ENCODE measurements at regions not wholly inside any gene's neighbourhood (a gene's known extent, or its start where the extent isn't known, plus 50 kb on each side); places are given as distances from the start of the nearest gene placed in this dataset.

- H3K4me3 Mint-ChIP-seq (ENCODE audit: unreplicated experiment), result no peak overlapping the region
- H3K4me1 Mint-ChIP-seq (ENCODE audit: unreplicated experiment), result peaks cover 5% of the 10 kb centered on the region
- H3K27ac Mint-ChIP-seq (ENCODE audit: unreplicated experiment), result no peak overlapping the region
- no peaks in the 10 kb centered on the region for H3K36me3 Mint-ChIP-seq (ENCODE audit: unreplicated experiment)
- DNase-seq (ENCODE audit: extremely low spot score, unreplicated experiment), result peak; percentile 82
- no peaks in the 10 kb centered on the region for H3K27me3 Mint-ChIP-seq (ENCODE audit: unreplicated experiment)
- TF ChIP-seq CTCF (IDR thresholded peaks at IDR 0.05), result no peak
- H3K9me3 Mint-ChIP-seq (ENCODE audit: unreplicated experiment), result no peaks in the 10 kb centered on the region
Observed at GRCh38 chr11:94671553-94672366, 96.4 kb upstream of the AMOTL1 start.

GRCh38 chr11:94672636-94673035, 95.5 kb upstream of the AMOTL1 start:
- peak; percentile 75 for DNase-seq (ENCODE audit: extremely low spot score, unreplicated experiment)
- Mint-ChIP-seq H3K27ac (ENCODE audit: unreplicated experiment) (no peak overlapping the region), H3K4me3 (ENCODE audit: unreplicated experiment) (no peak overlapping the region), H3K27me3 (ENCODE audit: unreplicated experiment) (no peaks in the 10 kb centered on the region), H3K9me3 (ENCODE audit: unreplicated experiment) (no peaks in the 10 kb centered on the region), H3K36me3 (ENCODE audit: unreplicated experiment) (no peaks in the 10 kb centered on the region), H3K4me1 (ENCODE audit: unreplicated experiment) (peaks cover 5% of the 10 kb centered on the region)
- TF ChIP-seq CTCF (IDR thresholded peaks at IDR 0.05), result no peak

DNA sequence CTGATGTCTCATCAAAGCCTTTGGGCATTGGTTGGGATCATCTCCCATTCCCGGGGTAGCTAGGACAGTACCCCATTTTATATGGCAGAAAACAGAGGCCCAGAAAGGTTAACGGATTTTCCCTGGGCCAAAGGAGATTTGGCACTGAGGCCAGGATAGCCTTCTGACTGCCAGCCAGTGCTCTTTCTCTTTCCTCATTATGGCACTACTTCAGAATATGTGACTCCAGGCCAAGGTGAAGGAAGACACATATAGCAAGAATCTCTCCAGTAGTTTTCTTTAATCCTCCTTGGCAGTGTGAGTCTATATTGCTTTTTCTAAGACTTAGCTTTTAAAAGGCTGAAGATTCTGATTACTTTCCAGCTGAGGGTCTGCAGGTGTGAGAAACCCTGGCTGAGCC, 94.8 kb upstream of the AMOTL1 start:
- Mint-ChIP-seq H3K4me3 (ENCODE audit: unreplicated experiment) (no peak overlapping the region), H3K27ac (ENCODE audit: unreplicated experiment) (no peak overlapping the region), H3K27me3 (ENCODE audit: unreplicated experiment) (no peaks in the 10 kb centered on the region), H3K36me3 (ENCODE audit: unreplicated experiment) (no peaks in the 10 kb centered on the region), H3K4me1 (ENCODE audit: unreplicated experiment) (peaks cover 5% of the 10 kb centered on the region), H3K9me3 (ENCODE audit: unreplicated experiment) (no peaks in the 10 kb centered on the region)
- TF ChIP-seq CTCF (IDR thresholded peaks at IDR 0.05), result no peak
- DNase-seq (ENCODE audit: extremely low spot score, unreplicated experiment), result peak; percentile 13

DNA sequence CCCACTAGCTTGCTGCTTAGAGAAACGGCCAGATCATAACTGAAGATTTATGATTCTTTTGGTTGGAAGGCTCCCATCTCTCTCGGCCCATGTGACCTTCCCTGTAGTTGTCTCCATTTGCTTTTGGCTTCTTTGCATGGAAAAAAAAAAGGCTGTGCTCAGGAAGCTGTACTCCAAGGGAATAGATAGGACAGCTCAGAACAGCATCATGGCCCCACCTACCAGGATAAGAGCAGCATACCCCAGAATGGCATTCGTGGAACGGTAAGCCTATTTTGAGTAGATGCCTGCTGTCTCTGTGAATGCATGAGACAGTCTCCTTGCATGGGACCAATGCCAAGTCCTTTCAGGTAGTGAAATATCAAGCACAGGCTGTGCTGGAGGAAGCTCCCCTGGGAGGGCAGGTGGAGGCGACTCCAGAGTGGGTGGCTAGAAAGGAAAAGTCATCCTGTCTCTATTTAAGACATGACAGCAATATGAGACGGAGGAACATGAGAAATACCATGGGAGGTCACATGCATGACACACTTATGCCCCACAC, 94.1 kb upstream of the AMOTL1 start:
- Mint-ChIP-seq H3K4me3 (ENCODE audit: unreplicated experiment) (no peak overlapping the region), H3K27me3 (ENCODE audit: unreplicated experiment) (no peaks in the 10 kb centered on the region), H3K4me1 (ENCODE audit: unreplicated experiment) (peaks cover 5% of the 10 kb centered on the region)

More for the DNA sequence above, 94.1 kb upstream of the AMOTL1 start:
- no peaks in the 10 kb centered on the region for H3K36me3 Mint-ChIP-seq (ENCODE audit: unreplicated experiment)
- H3K27ac Mint-ChIP-seq (ENCODE audit: unreplicated experiment), result no peak overlapping the region
- H3K9me3 Mint-ChIP-seq (ENCODE audit: unreplicated experiment), result no peaks in the 10 kb centered on the region
- TF ChIP-seq CTCF (IDR thresholded peaks at IDR 0.05), result no peak
- peak; percentile 67 for DNase-seq (ENCODE audit: extremely low spot score, unreplicated experiment)
